ENCODE measurements at regions not wholly inside any gene's neighbourhood (a gene's known extent, or its start where the extent isn't known, plus 50 kb on each side); places are given as distances from the start of the nearest gene placed in this dataset.

- Histone ChIP-seq H3K4me3 (no peak overlapping the region), H3K9ac (ENCODE audit: insufficient read length) (no peak overlapping the region), H3K9me3 (ENCODE audit: low read depth, low read length) (no peaks in the 10 kb centered on the region), H3K36me3 (ENCODE audit: insufficient read depth, low read length) (no peaks in the 10 kb centered on the region), H3K27ac (no peak overlapping the region)
- no peak for DNase-seq (ENCODE audit: low read depth, low spot score)
- TF ChIP-seq POLR2AphosphoS5 (IDR thresholded peaks at IDR 0.05; ENCODE audit: borderline replicate concordance, low read depth, low read length) (no peak), EZH2 (IDR thresholded peaks at IDR 0.05) (no peak), FOXP2 (optimal IDR thresholded peaks at IDR 0.05; ENCODE audit: control extremely low read depth, extremely low read length, insufficient read depth) (no peak)
Measured at GRCh38 chr15:70257047-70257446, 159.3 kb upstream of the TLE3 start.

- DNase-seq (ENCODE audit: low read depth, low spot score), result no peak
- H3K9me3 ChIP-seq (ENCODE audit: low read depth, low read length), result no peaks in the 10 kb centered on the region
- no peak overlapping the region for H3K27ac ChIP-seq
- TF ChIP-seq EZH2 (IDR thresholded peaks at IDR 0.05) (no peak), POLR2AphosphoS5 (IDR thresholded peaks at IDR 0.05; ENCODE audit: borderline replicate concordance, low read depth, low read length) (no peak), FOXP2 (optimal IDR thresholded peaks at IDR 0.05; ENCODE audit: control extremely low read depth, extremely low read length, insufficient read depth) (no peak)
- H3K4me3 ChIP-seq, result peak overlapping the region; percentile 61
- peak overlapping the region; percentile 1 for H3K9ac ChIP-seq (ENCODE audit: insufficient read length)
- H3K36me3 ChIP-seq (ENCODE audit: insufficient read depth, low read length), result no peaks in the 10 kb centered on the region
Measured at GRCh38 chr15:70254311-70254869, 156.7 kb upstream of the TLE3 start.

- Histone ChIP-seq H3K4me3 (no peak overlapping the region; the same call in 1 of the 2 replicates), H3K36me3 (ENCODE audit: insufficient read depth, low read length) (no peaks in the 10 kb centered on the region), H3K9me3 (ENCODE audit: low read depth, low read length) (no peaks in the 10 kb centered on the region), H3K27ac (no peak overlapping the region), H3K9ac (ENCODE audit: insufficient read length) (no peak overlapping the region)
- no peak for DNase-seq (ENCODE audit: low read depth, low spot score)
- no peak for TF ChIP-seq FOXP2 (optimal IDR thresholded peaks at IDR 0.05; ENCODE audit: control extremely low read depth, extremely low read length, insufficient read depth)
- no peak for TF ChIP-seq EZH2 (IDR thresholded peaks at IDR 0.05)
- TF ChIP-seq POLR2AphosphoS5 (IDR thresholded peaks at IDR 0.05; ENCODE audit: borderline replicate concordance, low read depth, low read length), result no peak
Measured at GRCh38 chr15:70253461-70254156, 155.9 kb upstream of the TLE3 start.

GRCh38 chr15:70252951-70253320 is 155.2 kb upstream of the TLE3 start:
- Histone ChIP-seq H3K9ac (ENCODE audit: insufficient read length) (no peak overlapping the region), H3K36me3 (ENCODE audit: insufficient read depth, low read length) (no peaks in the 10 kb centered on the region), H3K4me3 (no peak overlapping the region), H3K9me3 (ENCODE audit: low read depth, low read length) (no peaks in the 10 kb centered on the region), H3K27ac (no peak overlapping the region)
- no peak for TF ChIP-seq POLR2AphosphoS5 (IDR thresholded peaks at IDR 0.05; ENCODE audit: borderline replicate concordance, low read depth, low read length)
- TF ChIP-seq EZH2 (IDR thresholded peaks at IDR 0.05), result no peak
- TF ChIP-seq FOXP2 (optimal IDR thresholded peaks at IDR 0.05; ENCODE audit: control extremely low read depth, extremely low read length, insufficient read depth), result no peak
- DNase-seq (ENCODE audit: low read depth, low spot score), result no peak

GRCh38 chr15:70252056-70252950 is 154.6 kb upstream of the TLE3 start:
- Histone ChIP-seq H3K9me3 (ENCODE audit: low read depth, low read length) (no peaks in the 10 kb centered on the region), H3K4me3 (no peak overlapping the region), H3K36me3 (ENCODE audit: insufficient read depth, low read length) (no peaks in the 10 kb centered on the region), H3K9ac (ENCODE audit: insufficient read length) (no peak overlapping the region), H3K27ac (no peak overlapping the region)
- no peak for DNase-seq (ENCODE audit: low read depth, low spot score)
- no peak for TF ChIP-seq FOXP2 (optimal IDR thresholded peaks at IDR 0.05; ENCODE audit: control extremely low read depth, extremely low read length, insufficient read depth)
- TF ChIP-seq POLR2AphosphoS5 (IDR thresholded peaks at IDR 0.05; ENCODE audit: borderline replicate concordance, low read depth, low read length), result no peak
- no peak for TF ChIP-seq EZH2 (IDR thresholded peaks at IDR 0.05)

GRCh38 chr15:70251246-70251990 is 153.7 kb upstream of the TLE3 start:
- DNase-seq (ENCODE audit: low read depth, low spot score), result no peak
- no peak overlapping the region for H3K27ac ChIP-seq
- TF ChIP-seq FOXP2 (optimal IDR thresholded peaks at IDR 0.05; ENCODE audit: control extremely low read depth, extremely low read length, insufficient read depth) (no peak), EZH2 (IDR thresholded peaks at IDR 0.05) (no peak), POLR2AphosphoS5 (IDR thresholded peaks at IDR 0.05; ENCODE audit: borderline replicate concordance, low read depth, low read length) (no peak)
- no peak overlapping the region for H3K4me3 ChIP-seq
- H3K9ac ChIP-seq (ENCODE audit: insufficient read length), result no peak overlapping the region
- H3K36me3 ChIP-seq (ENCODE audit: insufficient read depth, low read length), result no peaks in the 10 kb centered on the region
- H3K9me3 ChIP-seq (ENCODE audit: low read depth, low read length), result no peaks in the 10 kb centered on the region

- DNase-seq (ENCODE audit: low read depth, low spot score), result no peak
- TF ChIP-seq FOXP2 (optimal IDR thresholded peaks at IDR 0.05; ENCODE audit: control extremely low read depth, extremely low read length, insufficient read depth), result no peak
- no peak for TF ChIP-seq EZH2 (IDR thresholded peaks at IDR 0.05)
- TF ChIP-seq POLR2AphosphoS5 (IDR thresholded peaks at IDR 0.05; ENCODE audit: borderline replicate concordance, low read depth, low read length), result no peak
- no peak overlapping the region for H3K27ac ChIP-seq
- H3K36me3 ChIP-seq (ENCODE audit: insufficient read depth, low read length), result no peaks in the 10 kb centered on the region
- H3K4me3 ChIP-seq, result no peak overlapping the region
- H3K9me3 ChIP-seq (ENCODE audit: low read depth, low read length), result no peaks in the 10 kb centered on the region
- H3K9ac ChIP-seq (ENCODE audit: insufficient read length), result no peak overlapping the region
Measured at GRCh38 chr15:70250208-70251201, 152.8 kb upstream of the TLE3 start.

Data from SK-N-MC (cell line).